PC-9 (cell line): ENCODE measurements at regions not wholly inside any gene's neighbourhood (a gene's known extent, or its start where the extent isn't known, plus 50 kb on each side); places are given as distances from the start of the nearest gene placed in this dataset.

Experiments
- BruUV-seq: library from RNA; stranded (reverse); fragments of 400-500 nt; replicated peaks from 2 replicates; lab custom pipeline; 2021; lab: Mats Ljungman, UMichigan
- CTCF ChIA-PET: fragments of 300-600 bp; sonication (Branson Sonifier 250); formaldehyde crosslinking; loops from one replicate; lab custom pipeline; 2022; ENCODE audit warnings: antibody characterized with exemption; lab: Charles Lee
- POLR2A ChIA-PET: fragments of 300-600 bp; sonication (Branson Sonifier 250); formaldehyde crosslinking; loops from one replicate; lab custom pipeline; 2022; ENCODE audit warnings: antibody characterized with exemption; ENCODE audit not compliant: unreplicated experiment; lab: Charles Lee
- DNase-seq, 2 experiments: peaks; one replicate each; pipeline versions ENCODE4 v3.0.0 to v3.0.0-alpha.2; 2015 to 2022; ENCODE audit warnings: mixed read lengths in 1 of 2
- H2AFZ ChIP-seq: fragments of 200-600 bp; sonication (generic); 2 replicates; pipeline ENCODE4 v1.8.1; 2017; ENCODE audit warnings: antibody characterized with exemption
- H3F3A ChIP-seq: fragments of 200-600 bp; sonication (generic); 2 replicates; pipeline ENCODE4 v1.8.1; 2017; ENCODE audit warnings: antibody characterized with exemption, mild to moderate bottlenecking, low read depth; ENCODE audit not compliant: insufficient read depth
- H3K27ac ChIP-seq: fragments of 200-600 bp; sonication (generic); 2 replicates; pipeline ENCODE4 v1.6.1; 2016; ENCODE audit warnings: mixed run types
- H3K27me3 ChIP-seq: fragments of 200-600 bp; sonication (generic); 2 replicates; pipeline ENCODE4 v1.6.1; 2016; ENCODE audit warnings: low read depth, mixed run types; ENCODE audit not compliant: insufficient read depth
- H3K36me3 ChIP-seq: fragments of 200-600 bp; sonication (generic); 2 replicates; pipeline ENCODE4 v1.6.1; 2016; ENCODE audit warnings: low read depth, mixed run types
- H3K4me1 ChIP-seq: fragments of 200-600 bp; sonication (generic); replicated peaks from 2 replicates; pipeline ENCODE4 v1.6.1; 2016; ENCODE audit warnings: mixed run types; ENCODE audit not compliant: insufficient read depth
- H3K4me2 ChIP-seq: fragments of 200-600 bp; sonication (generic); 2 replicates; pipeline ENCODE4 v1.6.1; 2017; ENCODE audit warnings: mixed run types
- H3K4me3 ChIP-seq: fragments of 200-600 bp; sonication (generic); 2 replicates; pipeline ENCODE4 v1.6.1; 2016; ENCODE audit warnings: mixed run types
- H3K79me2 ChIP-seq: fragments of 200-600 bp; sonication (generic); 2 replicates; pipeline ENCODE4 v1.6.1; 2017; ENCODE audit warnings: low read depth, mixed run types
- H3K9me2 ChIP-seq: fragments of 200-600 bp; sonication (generic); 2 replicates; pipeline ENCODE4 v1.8.1; 2017; ENCODE audit warnings: mild to moderate bottlenecking; ENCODE audit not compliant: insufficient read depth
- H3K9me3 ChIP-seq: fragments of 200-600 bp; sonication (generic); 2 replicates; pipeline ENCODE4 v1.8.1; 2016; ENCODE audit warnings: low read depth; ENCODE audit not compliant: insufficient read depth
- H4K20me1 ChIP-seq: fragments of 200-600 bp; sonication (generic); 2 replicates; pipeline ENCODE4 v1.8.1; 2017; ENCODE audit not compliant: insufficient read depth
- EZH2 ChIP-seq: fragments of 200-600 bp; sonication (generic); IDR thresholded peaks from 2 replicates; pipeline ENCODE4 v1.8.0; 2017; ENCODE audit warnings: antibody characterized with exemption, low read depth
- intact Hi-C: fragments of 100-400 bp; cut with micrococcal nuclease; formaldehyde crosslinking; loops from one replicate; pipeline ENCODE4 v1.10.0; 2022; ENCODE audit not compliant: unreplicated experiment
- TF ChIP-seq, protein P1 (sequence below): fragments of 200-600 bp; sonication (generic); conservative IDR thresholded peaks from 2 replicates; pipeline ENCODE4 v1.6.1; 2017; ENCODE audit warnings: mixed run types, antibody characterized with exemption, mild to moderate bottlenecking, moderate library complexity

DNA sequence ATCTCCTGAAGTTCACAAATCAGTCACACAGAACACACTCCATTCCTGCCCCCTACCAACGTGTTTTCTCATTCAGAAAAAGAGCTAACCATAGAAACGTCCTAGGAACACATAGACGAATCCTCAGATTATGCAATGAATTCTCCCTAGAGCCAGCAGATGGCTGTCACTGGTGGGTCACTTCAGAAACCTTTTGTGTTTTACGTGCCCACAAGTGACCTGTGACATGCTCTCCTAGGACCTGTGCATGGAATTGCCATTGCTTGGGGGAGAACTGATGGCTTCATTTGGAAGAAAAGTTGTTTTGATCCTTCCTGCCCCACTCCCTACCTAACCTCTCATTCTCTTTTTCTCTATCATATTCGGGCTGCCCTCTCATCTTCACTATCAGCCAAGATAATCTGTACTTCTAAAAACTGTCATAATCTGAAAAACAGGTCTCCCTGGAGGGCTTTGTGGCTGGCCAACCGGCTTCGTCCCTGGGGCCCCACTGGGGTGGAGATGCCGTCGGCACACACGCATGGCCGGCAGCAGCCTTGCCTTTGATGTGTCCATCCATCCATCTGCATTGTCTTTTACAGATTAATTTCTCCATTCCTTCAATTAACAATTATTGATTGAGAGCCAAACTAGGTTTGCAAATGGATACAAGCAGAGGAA, 144.1 kb upstream of the SERP2 start:
- H3K9me2 ChIP-seq, result no peaks in the 10 kb centered on the region
- H3K79me2 ChIP-seq, result no peaks in the 10 kb centered on the region
- intact Hi-C loops, result loop anchor here (5.0 kb wide), 1 partner anchor 72 kb away; no protein-coding TSS in a partner anchor
- no peak overlapping the region for H3K4me2 ChIP-seq
- H3K4me3 ChIP-seq, result no peak overlapping the region
- no peaks in the 10 kb centered on the region for H3K9me3 ChIP-seq
- H3K4me1 ChIP-seq, result peaks cover 28% of the 10 kb centered on the region
- POLR2A ChIA-PET, result no interaction called here
- TF ChIP-seq EZH2, result no peak
- TF ChIP-seq, protein P1, sequence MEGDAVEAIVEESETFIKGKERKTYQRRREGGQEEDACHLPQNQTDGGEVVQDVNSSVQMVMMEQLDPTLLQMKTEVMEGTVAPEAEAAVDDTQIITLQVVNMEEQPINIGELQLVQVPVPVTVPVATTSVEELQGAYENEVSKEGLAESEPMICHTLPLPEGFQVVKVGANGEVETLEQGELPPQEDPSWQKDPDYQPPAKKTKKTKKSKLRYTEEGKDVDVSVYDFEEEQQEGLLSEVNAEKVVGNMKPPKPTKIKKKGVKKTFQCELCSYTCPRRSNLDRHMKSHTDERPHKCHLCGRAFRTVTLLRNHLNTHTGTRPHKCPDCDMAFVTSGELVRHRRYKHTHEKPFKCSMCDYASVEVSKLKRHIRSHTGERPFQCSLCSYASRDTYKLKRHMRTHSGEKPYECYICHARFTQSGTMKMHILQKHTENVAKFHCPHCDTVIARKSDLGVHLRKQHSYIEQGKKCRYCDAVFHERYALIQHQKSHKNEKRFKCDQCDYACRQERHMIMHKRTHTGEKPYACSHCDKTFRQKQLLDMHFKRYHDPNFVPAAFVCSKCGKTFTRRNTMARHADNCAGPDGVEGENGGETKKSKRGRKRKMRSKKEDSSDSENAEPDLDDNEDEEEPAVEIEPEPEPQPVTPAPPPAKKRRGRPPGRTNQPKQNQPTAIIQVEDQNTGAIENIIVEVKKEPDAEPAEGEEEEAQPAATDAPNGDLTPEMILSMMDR, result no peak
- no peak overlapping the region for H2AFZ ChIP-seq
- H3F3A ChIP-seq, result peaks cover 19% of the 10 kb centered on the region
- CTCF ChIA-PET, result no interaction called here
- no peak overlapping the region for H3K27ac ChIP-seq
- BruUV-seq, result no TSS peak
- no peaks in the 10 kb centered on the region for H3K27me3 ChIP-seq
- no peaks in the 10 kb centered on the region for H3K36me3 ChIP-seq
- DNase-seq, result no peak
- no peaks in the 10 kb centered on the region for H4K20me1 ChIP-seq

DNA sequence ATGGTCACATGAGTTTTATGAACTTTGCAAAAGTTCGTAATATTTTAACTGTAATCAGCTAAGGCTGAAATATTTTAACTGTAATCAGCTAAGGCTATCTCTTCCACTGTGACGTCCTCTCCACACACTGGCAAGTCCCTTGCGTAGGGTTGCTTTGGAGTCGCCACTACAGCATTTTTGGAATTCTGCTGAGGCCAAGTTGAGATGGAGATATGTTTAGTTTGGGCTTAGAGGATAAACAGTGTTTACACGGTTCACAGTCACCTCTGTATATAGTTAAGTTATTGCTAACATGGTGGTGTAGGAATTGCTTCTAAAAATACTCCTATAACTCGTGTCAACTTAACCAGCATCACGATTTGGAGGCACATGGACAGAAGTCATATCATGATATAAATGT, 143.6 kb upstream of the SERP2 start:
- peaks cover 28% of the 10 kb centered on the region for H3K4me1 ChIP-seq
- no TSS peak for BruUV-seq

DNA sequence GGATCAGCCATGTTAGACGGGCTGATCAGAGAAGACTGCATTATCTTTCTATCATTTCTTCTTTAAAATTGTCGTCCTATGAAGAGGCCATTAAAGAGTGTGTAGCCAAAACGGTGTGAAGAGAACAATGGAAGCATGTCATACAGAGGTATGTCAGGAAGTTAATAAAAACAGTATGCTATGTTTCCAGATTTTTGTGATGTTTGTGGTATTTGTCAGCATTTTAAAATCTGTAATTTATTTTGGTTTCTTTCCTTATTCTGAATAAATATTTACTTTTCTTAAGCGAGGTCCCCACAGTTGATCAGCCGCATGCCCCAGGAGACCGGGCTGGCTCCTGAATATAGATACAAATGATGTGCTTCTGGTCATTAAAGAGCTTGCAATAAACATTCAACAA, 142.9 kb upstream of the SERP2 start:
- peak overlapping the region; percentile 68; the same call in 1 of the 2 replicates for H3K4me2 ChIP-seq
- ChIA-PET CTCF (no interaction called here), POLR2A (no interaction called here)
- H3K9me3 ChIP-seq, result no peaks in the 10 kb centered on the region
- no peaks in the 10 kb centered on the region for H3K79me2 ChIP-seq
- H3K36me3 ChIP-seq, result no peaks in the 10 kb centered on the region
- no peaks in the 10 kb centered on the region for H4K20me1 ChIP-seq
- TF ChIP-seq, protein P1, result no peak
- no peak for TF ChIP-seq EZH2
- no peak overlapping the region for H2AFZ ChIP-seq
- BruUV-seq, result no TSS peak
- peaks cover 19% of the 10 kb centered on the region for H3F3A ChIP-seq
- H3K27me3 ChIP-seq, result no peaks in the 10 kb centered on the region
- no peaks in the 10 kb centered on the region for H3K9me2 ChIP-seq
- intact Hi-C loops, result loop anchor here (5.0 kb wide), 1 partner anchor 73 kb away; no protein-coding TSS in a partner anchor
- no peak overlapping the region for H3K4me3 ChIP-seq
- DNase-seq, result peak in 1 of 2 experiments; percentile 46
- H3K27ac ChIP-seq, result peak overlapping the region; percentile 99
- H3K4me1 ChIP-seq, result peaks cover 28% of the 10 kb centered on the region

More for the DNA sequence above, 143.6 kb upstream of the SERP2 start:
- no peak for TF ChIP-seq EZH2
- TF ChIP-seq, protein P1, result no peak
- Histone ChIP-seq H3K9me3 (no peaks in the 10 kb centered on the region), H3K79me2 (no peaks in the 10 kb centered on the region), H2AFZ (no peak overlapping the region), H4K20me1 (no peaks in the 10 kb centered on the region), H3K27me3 (no peaks in the 10 kb centered on the region), H3K4me2 (no peak overlapping the region), H3K27ac (no peak overlapping the region), H3K9me2 (no peaks in the 10 kb centered on the region), H3F3A (peaks cover 19% of the 10 kb centered on the region), H3K36me3 (no peaks in the 10 kb centered on the region), H3K4me3 (no peak overlapping the region)
- DNase-seq, result no peak
- ChIA-PET CTCF (no interaction called here), POLR2A (no interaction called here)
- intact Hi-C loops, result loop anchor here (5.0 kb wide), 1 partner anchor 73 kb away; no protein-coding TSS in a partner anchor
